ENCODE measurements at regions not wholly inside any gene's neighbourhood (a gene's known extent, or its start where the extent isn't known, plus 50 kb on each side); places are given as distances from the start of the nearest gene placed in this dataset.

- no peak overlapping the region for H3K4me3 ChIP-seq (ENCODE audit: low read depth, low read length)
- H3K27me3 ChIP-seq (ENCODE audit: control insufficient read depth, insufficient read depth, low read length): no peaks in the 10 kb centered on the region
- no peak for DNase-seq (ENCODE audit: low read depth)
- CTCF ChIA-PET: no interaction called here
- no peaks in the 10 kb centered on the region for H3K36me3 ChIP-seq (ENCODE audit: control insufficient read depth, insufficient read depth, low read length)
- POLR2A ChIA-PET: no interaction called here
- no peak for TF ChIP-seq CTCF (IDR thresholded peaks at IDR 0.05; ENCODE audit: insufficient read depth, low read depth, low read length)
These were observed 566.0 kb downstream of the TMA16 start for GRCh38 chr4:164060456-164060855.

DNA sequence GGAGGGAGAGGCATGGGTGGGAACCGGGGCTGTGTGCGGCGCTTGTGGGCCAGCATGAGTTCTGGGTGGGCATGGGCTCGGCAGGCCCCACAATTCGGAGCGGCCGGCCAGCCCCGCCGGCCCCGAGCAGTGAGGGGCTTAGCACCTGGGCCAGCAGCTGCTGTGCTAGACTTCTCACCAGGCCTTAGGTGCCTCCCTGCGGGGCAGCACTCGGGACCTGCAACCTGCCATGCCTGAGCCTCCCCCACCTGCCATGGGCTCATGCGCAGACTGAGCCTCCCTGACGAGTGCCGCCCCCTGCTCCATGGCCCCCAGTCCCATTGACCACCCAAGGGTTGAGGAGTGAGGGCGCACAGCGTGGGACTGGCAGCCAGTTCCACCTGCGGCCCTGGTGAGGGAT lies 573.9 kb downstream of the TMA16 start:
- ChIA-PET CTCF (no interaction called here), POLR2A (no interaction called here)
- Histone ChIP-seq H3K36me3 (ENCODE audit: control insufficient read depth, insufficient read depth, low read length) (no peaks in the 10 kb centered on the region), H3K27me3 (ENCODE audit: control insufficient read depth, insufficient read depth, low read length) (no peaks in the 10 kb centered on the region), H3K4me3 (ENCODE audit: low read depth, low read length) (no peak overlapping the region)
- TF ChIP-seq CTCF (IDR thresholded peaks at IDR 0.05; ENCODE audit: insufficient read depth, low read depth, low read length): no peak
- DNase-seq (ENCODE audit: low read depth): no peak

GRCh38 chr4:164070625-164071024 lies 576.1 kb downstream of the TMA16 start:
- Histone ChIP-seq H3K36me3 (ENCODE audit: control insufficient read depth, insufficient read depth, low read length) (no peaks in the 10 kb centered on the region), H3K4me3 (ENCODE audit: low read depth, low read length) (no peak overlapping the region), H3K27me3 (ENCODE audit: control insufficient read depth, insufficient read depth, low read length) (no peaks in the 10 kb centered on the region)
- no peak for TF ChIP-seq CTCF (IDR thresholded peaks at IDR 0.05; ENCODE audit: insufficient read depth, low read depth, low read length)
- ChIA-PET POLR2A (no interaction called here), CTCF (no interaction called here)
- DNase-seq (ENCODE audit: low read depth): no peak

- ChIA-PET POLR2A (no interaction called here), CTCF (no interaction called here)
- no peak for TF ChIP-seq CTCF (IDR thresholded peaks at IDR 0.05; ENCODE audit: insufficient read depth, low read depth, low read length)
- Histone ChIP-seq H3K27me3 (ENCODE audit: control insufficient read depth, insufficient read depth, low read length) (no peaks in the 10 kb centered on the region), H3K36me3 (ENCODE audit: control insufficient read depth, insufficient read depth, low read length) (no peaks in the 10 kb centered on the region), H3K4me3 (ENCODE audit: low read depth, low read length) (no peak overlapping the region)
- no peak for DNase-seq (ENCODE audit: low read depth)
These were observed 586.9 kb downstream of the TMA16 start for GRCh38 chr4:164081371-164081770.

- DNase-seq (ENCODE audit: low read depth): no peak
- TF ChIP-seq CTCF (IDR thresholded peaks at IDR 0.05; ENCODE audit: insufficient read depth, low read depth, low read length): no peak
- Histone ChIP-seq H3K4me3 (ENCODE audit: low read depth, low read length) (no peak overlapping the region), H3K36me3 (ENCODE audit: control insufficient read depth, insufficient read depth, low read length) (no peaks in the 10 kb centered on the region), H3K27me3 (ENCODE audit: control insufficient read depth, insufficient read depth, low read length) (no peaks in the 10 kb centered on the region)
- ChIA-PET CTCF (no interaction called here), POLR2A (no interaction called here)
These were observed 587.3 kb downstream of the TMA16 start for GRCh38 chr4:164081801-164082200.

Data from BJ (cell line).